A673 (cell line): ENCODE measurements at regions not wholly inside any gene's neighbourhood (a gene's known extent, or its start where the extent isn't known, plus 50 kb on each side); places are given as distances from the start of the nearest gene placed in this dataset.

Experiments used
- BruUV-seq: library from RNA; stranded (reverse); fragments of 400-500 nt; replicated peaks from 2 replicates; lab custom pipeline; 2021; lab: Mats Ljungman, UMichigan
- CTCF ChIA-PET: fragments of 300-600 bp; sonication (Branson Sonifier 250); formaldehyde crosslinking; loops from one replicate; lab custom pipeline; 2022; ENCODE audit warnings: antibody characterized with exemption; lab: Charles Lee
- POLR2A ChIA-PET: fragments of 300-600 bp; sonication (Branson Sonifier 250); formaldehyde crosslinking; loops from one replicate; lab custom pipeline; 2022; ENCODE audit warnings: antibody characterized with exemption; ENCODE audit not compliant: low non-redundant PET; lab: Charles Lee
- DNase-seq: peaks from one replicate; pipeline ENCODE4 v3.0.0-alpha.2; 2015; ENCODE audit warnings: low spot score
- H3K27ac ChIP-seq: fragments of 200-600 bp; sonication (generic); 2 replicates; pipeline ENCODE4 v1.5.1; 2016; ENCODE audit warnings: mixed run types, low read depth, mild to moderate bottlenecking, mixed read lengths, antibody characterized with exemption, low read length; ENCODE audit not compliant: poor library complexity, severe bottlenecking
- H3K27me3 ChIP-seq: fragments of 200-600 bp; sonication (generic); replicated peaks from 2 replicates; pipeline ENCODE4 v1.6.1; 2017; ENCODE audit warnings: mixed run types, low read depth, mild to moderate bottlenecking, mixed read lengths, antibody characterized with exemption, low read length; ENCODE audit not compliant: insufficient read depth, poor library complexity
- H3K36me3 ChIP-seq: fragments of 200-600 bp; sonication (generic); 2 replicates; pipeline ENCODE4 v1.6.1; 2016; ENCODE audit warnings: mixed run types, mild to moderate bottlenecking, mixed read lengths, antibody characterized with exemption, low read length; ENCODE audit not compliant: insufficient read depth, poor library complexity, severe bottlenecking
- H3K4me1 ChIP-seq: fragments of 200-600 bp; sonication (generic); 2 replicates; pipeline ENCODE4 v1.6.1; 2017; ENCODE audit warnings: mixed run types, mild to moderate bottlenecking, mixed read lengths, antibody characterized with exemption, low read length; ENCODE audit not compliant: insufficient read depth, poor library complexity, severe bottlenecking
- H3K4me3 ChIP-seq: fragments of 200-600 bp; sonication (generic); 2 replicates; pipeline ENCODE4 v1.5.1; 2016; ENCODE audit warnings: low read depth, mixed run types, mild to moderate bottlenecking, mixed read lengths, low read length; ENCODE audit not compliant: poor library complexity, severe bottlenecking
- H3K9me3 ChIP-seq: fragments of 200-600 bp; sonication (generic); 2 replicates; pipeline ENCODE4 v1.6.1; 2016; ENCODE audit warnings: mixed run types, low read depth, mild to moderate bottlenecking, mixed read lengths, antibody characterized with exemption, low read length; ENCODE audit not compliant: poor library complexity, severe bottlenecking
- EZH2 ChIP-seq: fragments of 200-600 bp; sonication (generic); IDR thresholded peaks from 2 replicates; pipeline ENCODE4 v1.6.1; 2017; ENCODE audit warnings: borderline replicate concordance, low read depth, mild to moderate bottlenecking, mixed read lengths, antibody characterized with exemption, low read length; ENCODE audit not compliant: poor library complexity, severe bottlenecking
- intact Hi-C: fragments of 100-400 bp; cut with micrococcal nuclease; formaldehyde crosslinking; loops from one replicate; pipeline ENCODE4 v1.10.0; 2022; ENCODE audit not compliant: unreplicated experiment
- TF ChIP-seq, protein P1 (sequence below): fragments of 300-800, 200-600 bp; sonication (generic); conservative IDR thresholded peaks from 2 replicates; pipeline ENCODE4 v1.5.1; 2017; ENCODE audit warnings: low read depth, mild to moderate bottlenecking, antibody characterized with exemption, low read length, moderate library complexity, mixed read lengths

DNA sequence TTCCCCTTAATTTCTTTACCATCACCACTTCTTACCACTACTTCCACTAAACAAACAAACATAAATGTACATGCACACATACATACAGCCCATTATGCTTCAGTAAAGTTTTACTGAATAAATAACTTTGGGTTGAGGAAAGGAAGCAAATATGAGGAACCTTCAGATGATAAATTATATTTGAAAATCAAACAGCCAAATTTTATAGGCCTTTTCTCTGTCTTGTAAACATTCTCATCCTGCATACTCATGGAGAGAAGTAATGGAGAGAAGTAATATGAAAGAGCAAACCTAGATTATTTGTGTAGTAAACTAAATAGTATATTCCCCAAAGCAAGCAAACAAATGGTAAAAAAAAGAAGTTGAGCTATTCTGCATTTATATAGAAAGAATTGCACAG is 658.3 kb upstream of the RORB start:
- H3K9me3 ChIP-seq = no peaks in the 10 kb centered on the region
- H3K27me3 ChIP-seq = no peaks in the 10 kb centered on the region
- no TSS peak for BruUV-seq
- no peak for TF ChIP-seq EZH2
- TF ChIP-seq, protein P1, sequence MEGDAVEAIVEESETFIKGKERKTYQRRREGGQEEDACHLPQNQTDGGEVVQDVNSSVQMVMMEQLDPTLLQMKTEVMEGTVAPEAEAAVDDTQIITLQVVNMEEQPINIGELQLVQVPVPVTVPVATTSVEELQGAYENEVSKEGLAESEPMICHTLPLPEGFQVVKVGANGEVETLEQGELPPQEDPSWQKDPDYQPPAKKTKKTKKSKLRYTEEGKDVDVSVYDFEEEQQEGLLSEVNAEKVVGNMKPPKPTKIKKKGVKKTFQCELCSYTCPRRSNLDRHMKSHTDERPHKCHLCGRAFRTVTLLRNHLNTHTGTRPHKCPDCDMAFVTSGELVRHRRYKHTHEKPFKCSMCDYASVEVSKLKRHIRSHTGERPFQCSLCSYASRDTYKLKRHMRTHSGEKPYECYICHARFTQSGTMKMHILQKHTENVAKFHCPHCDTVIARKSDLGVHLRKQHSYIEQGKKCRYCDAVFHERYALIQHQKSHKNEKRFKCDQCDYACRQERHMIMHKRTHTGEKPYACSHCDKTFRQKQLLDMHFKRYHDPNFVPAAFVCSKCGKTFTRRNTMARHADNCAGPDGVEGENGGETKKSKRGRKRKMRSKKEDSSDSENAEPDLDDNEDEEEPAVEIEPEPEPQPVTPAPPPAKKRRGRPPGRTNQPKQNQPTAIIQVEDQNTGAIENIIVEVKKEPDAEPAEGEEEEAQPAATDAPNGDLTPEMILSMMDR = no peak
- no peaks in the 10 kb centered on the region for H3K4me1 ChIP-seq
- H3K36me3 ChIP-seq = no peaks in the 10 kb centered on the region
- DNase-seq = no peak
- ChIA-PET CTCF (no interaction called here), POLR2A (no interaction called here)
- H3K4me3 ChIP-seq = no peak overlapping the region
- intact Hi-C loops = no loop called here
- no peak overlapping the region for H3K27ac ChIP-seq

DNA sequence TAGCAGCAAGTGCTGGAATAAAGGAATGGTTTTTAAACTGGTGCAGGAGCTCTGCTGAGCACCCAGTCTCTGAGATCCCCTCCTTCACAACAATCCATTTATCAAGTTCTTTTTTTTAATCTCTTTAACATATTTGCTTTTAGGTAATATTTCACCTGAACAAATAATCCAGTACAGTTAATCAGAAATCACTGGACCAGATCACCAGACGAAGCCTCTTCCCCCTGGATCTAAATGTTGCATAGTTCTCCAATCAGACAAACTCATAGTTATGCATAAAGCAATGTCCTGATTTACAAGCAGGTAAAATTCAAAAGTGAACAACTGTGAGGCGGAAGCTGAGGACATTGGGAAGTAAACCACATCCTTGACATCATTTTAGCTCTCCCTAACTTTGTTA is 657.7 kb upstream of the RORB start:
- ChIA-PET POLR2A (no interaction called here), CTCF (no interaction called here)
- Histone ChIP-seq H3K36me3 (no peaks in the 10 kb centered on the region), H3K4me1 (no peaks in the 10 kb centered on the region), H3K27me3 (no peaks in the 10 kb centered on the region), H3K9me3 (no peaks in the 10 kb centered on the region), H3K27ac (no peak overlapping the region), H3K4me3 (no peak overlapping the region)
- TF ChIP-seq, protein P1 = no peak
- TF ChIP-seq EZH2 = no peak
- no TSS peak for BruUV-seq
- no peak for DNase-seq
- intact Hi-C loops = no loop called here

DNA sequence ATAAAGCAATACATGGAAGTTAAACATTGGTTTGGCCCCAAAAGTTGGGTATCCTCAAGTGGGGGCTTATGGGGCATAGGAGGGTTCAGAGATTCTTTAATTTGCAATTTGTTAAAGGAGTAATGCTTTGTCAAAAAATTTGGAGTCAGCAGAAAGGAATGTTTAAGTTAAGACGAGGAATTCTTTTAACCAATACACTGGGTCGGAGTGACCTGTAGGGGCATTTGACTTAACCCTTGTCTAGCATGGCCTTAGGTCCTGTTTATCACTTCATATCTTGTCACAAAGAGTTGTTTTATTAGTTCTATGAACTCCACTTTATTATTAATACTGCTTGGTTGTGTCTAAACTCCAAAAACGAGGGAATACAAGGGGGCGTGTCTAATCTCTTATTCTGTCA is 656.1 kb upstream of the RORB start:
- Histone ChIP-seq H3K9me3 (no peaks in the 10 kb centered on the region), H3K27ac (no peak overlapping the region), H3K36me3 (no peaks in the 10 kb centered on the region), H3K4me3 (no peak overlapping the region), H3K27me3 (no peaks in the 10 kb centered on the region), H3K4me1 (no peaks in the 10 kb centered on the region)
- intact Hi-C loops = no loop called here
- CTCF ChIA-PET = no interaction called here
- no peak for DNase-seq
- no peak for TF ChIP-seq EZH2
- TF ChIP-seq, protein P1 = no peak
- POLR2A ChIA-PET = no interaction called here
- no TSS peak for BruUV-seq
